ENCODE measurements at regions not wholly inside any gene's neighbourhood (a gene's known extent, or its start where the extent isn't known, plus 50 kb on each side); places are given as distances from the start of the nearest gene placed in this dataset.

- TF ChIP-seq CREB1 (IDR thresholded peaks at IDR 0.05) = no peak
- no peak for TF ChIP-seq CREB1 (CRISPR knock-in tag; IDR thresholded peaks at IDR 0.05)
- TF ChIP-seq SNRNP70 (IDR thresholded peaks at IDR 0.05; ENCODE audit: low read depth, low read length) = no peak
- TF ChIP-seq KDM5B (CRISPR knock-in tag; IDR thresholded peaks at IDR 0.05; ENCODE audit: borderline replicate concordance) = no peak
- no peak for TF ChIP-seq ZFP36 (IDR thresholded peaks at IDR 0.05; ENCODE audit: borderline replicate concordance, low read depth, low read length, partially characterized antibody)
- TF ChIP-seq MEF2D (CRISPR knock-in tag; IDR thresholded peaks at IDR 0.05) = no peak
Observed at GRCh38 chr1:143721024-143721373, 250.8 kb downstream of the FAM72C start.
